ENCODE measurements at regions not wholly inside any gene's neighbourhood (a gene's known extent, or its start where the extent isn't known, plus 50 kb on each side); places are given as distances from the start of the nearest gene placed in this dataset.

GRCh38 chr17:77416105-77416713 is 275.4 kb downstream of the SEC14L1 start:
- H4K20me1 ChIP-seq (replicated peaks in 1 of 2; ENCODE audit: control insufficient read depth in 1 of 2, insufficient read depth in 2 of 2, low read length in 2 of 2): peaks cover 11 to 23% of the 10 kb centered on the region in 2 experiments
- CTCF ChIA-PET (ENCODE audit: partially characterized antibody): interaction anchor here (2.4 to 39.2 kb wide), 2 partner anchors 13 to 40 kb away, joined by 7 to 512 read pairs; no protein-coding TSS in a partner anchor
- H3K79me2 ChIP-seq (ENCODE audit: control insufficient read depth in 1 of 2, insufficient read depth in 2 of 2, low read length in 2 of 2): peaks cover 0 to 58% of the 10 kb centered on the region in 2 experiments; a peak in 2 of 4 replicates

More at GRCh38 chr17:77416105-77416713, 275.4 kb downstream of the SEC14L1 start:
- Histone ChIP-seq H3K18ac (ENCODE audit: extremely low read depth, low read length) (peak overlapping the region; percentile 19; the same call in 1 of the 2 replicates), H3K79me1 (ENCODE audit: low read depth, low read length) (peaks cover 12% of the 10 kb centered on the region), H4K5ac (ENCODE audit: insufficient read length, low read depth, low read length) (no peak overlapping the region), H3K23me2 (ENCODE audit: low read depth, low read length) (no peaks in the 10 kb centered on the region), H3K56ac (replicated peaks; ENCODE audit: insufficient read length, low read depth, low read length) (no peak overlapping the region), H2BK20ac (ENCODE audit: low read length) (no peak overlapping the region), H2BK5ac (ENCODE audit: low read depth, low read length) (peak overlapping the region; percentile 24; the same call in 1 of the 2 replicates), H3K9me3 (ENCODE audit: insufficient read depth in 2 of 2, low read depth in 1 of 2, low read length in 1 of 2) (no peaks in the 10 kb centered on the region), H3K14ac (ENCODE audit: insufficient read length) (no peak overlapping the region), H3K4me2 (ENCODE audit: insufficient read depth in 1 of 2, low read depth in 2 of 2, low read length in 2 of 2) (no peak overlapping the region), H2BK12ac (ENCODE audit: low read depth, low read length) (0 out of 2 replicates have a peak overlapping the region, but pooled peaks have one; percentile 39), H4K8ac (ENCODE audit: extremely low read depth, insufficient read depth, low read length) (no peak overlapping the region; the same call in 1 of the 2 replicates), H3K27me3 (replicated peaks in 1 of 4; ENCODE audit: control insufficient read depth in 3 of 4, extremely low read depth in 1 of 4, insufficient read depth in 3 of 4, low read length in 3 of 4) (no peaks in the 10 kb centered on the region), H3K4me1 (replicated peaks in 1 of 4; ENCODE audit: control insufficient read depth in 3 of 4, insufficient read depth in 4 of 4, low read length in 3 of 4) (peaks cover 7 to 30% (median 24%) of the 10 kb centered on the region in 4 experiments), H3K9ac (replicated peaks in 1 of 4; ENCODE audit: extremely low read depth in 1 of 4, low read depth in 3 of 4, low read length in 3 of 4) (no peak overlapping the region), H3K27ac (ENCODE audit: low read depth, low read length) (no peak overlapping the region), H2AFZ (ENCODE audit: low read length) (no peak overlapping the region), H3K4me3 (ENCODE audit: extremely low read depth in 1 of 4, insufficient read depth in 2 of 4, low read depth in 3 of 4, low read length in 4 of 4) (no peak overlapping the region), H3K4ac (replicated peaks; ENCODE audit: insufficient read length, low read depth, low read length) (no peak overlapping the region), H2AK5ac (ENCODE audit: low read depth, low read length) (no peak overlapping the region), H3K23ac (ENCODE audit: insufficient read length) (no peak overlapping the region), H2BK120ac (replicated peaks; ENCODE audit: low read depth, low read length) (no peak overlapping the region), H2BK15ac (ENCODE audit: low read length) (no peak overlapping the region), H4K91ac (replicated peaks; ENCODE audit: insufficient read length, low read length) (no peak overlapping the region), H3K36me3 (ENCODE audit: control insufficient read depth in 2 of 4, insufficient read depth in 4 of 4, low read length in 3 of 4) (no peaks in the 10 kb centered on the region)
- no peak for TF ChIP-seq SIX5 (IDR thresholded peaks at IDR 0.05; ENCODE audit: low read depth, low read length)
- no peak for TF ChIP-seq CHD1 (IDR thresholded peaks at IDR 0.05; ENCODE audit: low read depth, low read length)
- TF ChIP-seq GABPA (IDR thresholded peaks at IDR 0.05; ENCODE audit: borderline replicate concordance, insufficient read depth, low read length): no peak
- WGBS, 2 experiments (ENCODE audit: extremely low coverage in 1 of 2, insufficient coverage in 1 of 2, insufficient read length in 1 of 2, insufficient replicate concordance in 2 of 2, low coverage in 1 of 2, low lambda C conversion rate in 2 of 2, missing lambda C conversion rate in 1 of 2): 86% methylated on average over 16 of the region's 17 CpGs; no CpG with 5 or more reads in 1 of the 2 experiments
- DNase-seq (ENCODE audit: low read depth in 1 of 2, low spot score in 2 of 2) (no peak), FAIRE-seq (no peak)
- POLR2A ChIA-PET (ENCODE audit: partially characterized antibody): interaction anchor here (0.5 kb wide), 1 partner anchor 243 kb away, joined by 3 read pairs; no protein-coding TSS in a partner anchor
